ENCODE measurements at regions not wholly inside any gene's neighbourhood (a gene's known extent, or its start where the extent isn't known, plus 50 kb on each side); places are given as distances from the start of the nearest gene placed in this dataset.

DNA sequence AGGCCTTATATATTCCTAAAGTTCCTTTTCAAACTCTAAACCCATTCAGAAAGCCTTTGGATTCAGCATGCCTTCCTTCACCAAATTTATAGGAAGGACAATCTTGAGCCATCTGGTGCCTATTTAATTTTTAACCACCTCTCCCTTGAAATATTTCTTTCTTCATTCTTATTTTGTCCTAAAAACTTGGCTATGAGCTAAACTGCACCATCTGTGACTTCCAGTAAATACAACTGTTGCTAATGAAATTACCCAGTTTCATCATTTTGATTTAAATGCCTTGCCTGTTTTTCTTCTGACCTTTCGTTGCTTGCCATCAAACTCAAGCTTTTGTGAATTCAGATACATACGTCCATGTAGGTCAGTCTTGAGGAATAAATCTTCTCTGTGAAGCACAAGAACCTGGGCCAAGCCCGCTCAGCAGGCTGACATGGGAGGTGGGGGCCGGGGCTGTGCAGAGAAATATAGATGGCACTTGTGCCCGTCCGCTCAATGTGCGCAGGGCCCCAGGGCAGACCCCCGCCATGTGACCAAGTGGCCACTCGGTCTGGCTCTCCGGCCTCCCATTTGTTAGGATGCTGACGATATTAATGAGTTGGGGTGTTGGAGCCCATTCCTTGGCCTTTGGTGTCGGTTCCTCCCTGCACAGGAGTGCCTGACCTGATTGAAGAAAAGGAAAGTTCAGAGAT is 335.9 kb downstream of the VPS13C start:
- H3K9ac ChIP-seq (ENCODE audit: low read length): no peak overlapping the region
- no peaks in the 10 kb centered on the region for H3K79me2 ChIP-seq (ENCODE audit: low read length)
- no peak overlapping the region for H3K27ac ChIP-seq (ENCODE audit: low read length)
- no peaks in the 10 kb centered on the region for H4K20me1 ChIP-seq (ENCODE audit: insufficient read depth, low read length)
- peaks cover 14% of the 10 kb centered on the region for H3K27me3 ChIP-seq (ENCODE audit: low read depth, low read length)
- H3K36me3 ChIP-seq (replicated peaks; ENCODE audit: low read depth, low read length): no peaks in the 10 kb centered on the region
- H2AFZ ChIP-seq (ENCODE audit: low read depth, low read length): no peak overlapping the region
- no peak overlapping the region for H3K4me2 ChIP-seq (ENCODE audit: low read length)
- H3K4me1 ChIP-seq (ENCODE audit: low read length): no peaks in the 10 kb centered on the region
- no peak for TF ChIP-seq EZH2phosphoT487 (IDR thresholded peaks at IDR 0.05; ENCODE audit: low read depth)
- TF ChIP-seq, protein P1, sequence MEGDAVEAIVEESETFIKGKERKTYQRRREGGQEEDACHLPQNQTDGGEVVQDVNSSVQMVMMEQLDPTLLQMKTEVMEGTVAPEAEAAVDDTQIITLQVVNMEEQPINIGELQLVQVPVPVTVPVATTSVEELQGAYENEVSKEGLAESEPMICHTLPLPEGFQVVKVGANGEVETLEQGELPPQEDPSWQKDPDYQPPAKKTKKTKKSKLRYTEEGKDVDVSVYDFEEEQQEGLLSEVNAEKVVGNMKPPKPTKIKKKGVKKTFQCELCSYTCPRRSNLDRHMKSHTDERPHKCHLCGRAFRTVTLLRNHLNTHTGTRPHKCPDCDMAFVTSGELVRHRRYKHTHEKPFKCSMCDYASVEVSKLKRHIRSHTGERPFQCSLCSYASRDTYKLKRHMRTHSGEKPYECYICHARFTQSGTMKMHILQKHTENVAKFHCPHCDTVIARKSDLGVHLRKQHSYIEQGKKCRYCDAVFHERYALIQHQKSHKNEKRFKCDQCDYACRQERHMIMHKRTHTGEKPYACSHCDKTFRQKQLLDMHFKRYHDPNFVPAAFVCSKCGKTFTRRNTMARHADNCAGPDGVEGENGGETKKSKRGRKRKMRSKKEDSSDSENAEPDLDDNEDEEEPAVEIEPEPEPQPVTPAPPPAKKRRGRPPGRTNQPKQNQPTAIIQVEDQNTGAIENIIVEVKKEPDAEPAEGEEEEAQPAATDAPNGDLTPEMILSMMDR (IDR thresholded peaks at IDR 0.05; ENCODE audit: low read depth, low read length): no peak
- no peaks in the 10 kb centered on the region for H3K9me3 ChIP-seq (ENCODE audit: insufficient read depth, low read length)
- no peak overlapping the region for H3K4me3 ChIP-seq (ENCODE audit: low read length)

DNA sequence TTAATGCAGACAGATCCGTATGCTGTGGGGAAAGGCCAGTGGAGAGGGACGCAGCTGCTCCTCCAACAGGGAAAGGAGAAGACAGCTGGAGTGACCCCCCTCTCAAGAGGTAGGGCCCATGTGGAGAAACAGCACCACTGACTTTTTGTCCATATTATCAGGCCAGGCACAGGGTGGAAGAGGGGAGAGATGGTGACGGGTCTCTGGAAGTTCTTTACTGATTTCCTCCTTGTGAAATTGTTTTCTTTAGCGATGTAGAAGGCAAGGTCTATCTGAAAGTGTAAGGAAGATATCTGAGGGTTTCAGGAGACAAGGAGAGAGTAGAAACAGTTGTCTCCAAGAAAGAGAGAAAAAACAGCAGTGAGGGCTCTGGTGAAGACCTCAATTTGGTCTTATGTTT is 338.8 kb downstream of the VPS13C start:
- TF ChIP-seq, protein P1 (IDR thresholded peaks at IDR 0.05; ENCODE audit: low read depth, low read length): no peak
- TF ChIP-seq EZH2phosphoT487 (IDR thresholded peaks at IDR 0.05; ENCODE audit: low read depth): no peak
- Histone ChIP-seq H3K9ac (ENCODE audit: low read length) (no peak overlapping the region), H3K27me3 (ENCODE audit: low read depth, low read length) (peaks cover 21% of the 10 kb centered on the region), H3K4me3 (ENCODE audit: low read length) (no peak overlapping the region), H3K27ac (ENCODE audit: low read length) (no peak overlapping the region), H2AFZ (ENCODE audit: low read depth, low read length) (no peak overlapping the region), H3K36me3 (replicated peaks; ENCODE audit: low read depth, low read length) (no peaks in the 10 kb centered on the region), H4K20me1 (ENCODE audit: insufficient read depth, low read length) (no peaks in the 10 kb centered on the region), H3K4me1 (ENCODE audit: low read length) (no peaks in the 10 kb centered on the region), H3K9me3 (ENCODE audit: insufficient read depth, low read length) (no peaks in the 10 kb centered on the region), H3K4me2 (ENCODE audit: low read length) (no peak overlapping the region), H3K79me2 (ENCODE audit: low read length) (no peaks in the 10 kb centered on the region)

DNA sequence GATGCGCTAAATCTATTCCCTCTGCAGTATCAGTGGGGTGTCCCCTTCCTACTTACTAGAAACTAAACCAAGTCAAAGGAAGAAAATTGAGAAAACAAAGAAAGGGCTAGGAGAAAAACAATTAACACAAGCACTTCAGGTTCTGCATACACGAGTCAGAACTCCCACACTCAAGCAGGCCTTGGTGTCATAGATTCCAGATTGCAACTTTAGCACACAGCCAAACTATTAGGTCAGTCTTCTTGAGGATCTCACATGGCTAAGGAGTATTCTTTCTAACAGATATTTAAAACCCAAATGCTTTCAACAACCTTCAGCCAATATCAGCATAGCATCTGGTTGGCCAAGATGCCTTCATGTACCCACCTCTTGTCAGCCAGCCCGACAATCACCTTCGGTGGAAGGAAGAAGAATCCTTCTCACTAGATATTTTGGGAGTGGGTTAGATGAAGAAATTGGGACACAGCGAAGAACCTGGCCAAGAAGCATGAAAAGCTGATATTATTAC is 340.0 kb downstream of the VPS13C start:
- no peaks in the 10 kb centered on the region for H3K79me2 ChIP-seq (ENCODE audit: low read length)
- TF ChIP-seq, protein P1 (IDR thresholded peaks at IDR 0.05; ENCODE audit: low read depth, low read length): no peak
- no peak for TF ChIP-seq EZH2phosphoT487 (IDR thresholded peaks at IDR 0.05; ENCODE audit: low read depth)
- no peaks in the 10 kb centered on the region for H4K20me1 ChIP-seq (ENCODE audit: insufficient read depth, low read length)
- no peaks in the 10 kb centered on the region for H3K4me1 ChIP-seq (ENCODE audit: low read length)
- H2AFZ ChIP-seq (ENCODE audit: low read depth, low read length): no peak overlapping the region
- H3K4me3 ChIP-seq (ENCODE audit: low read length): no peak overlapping the region
- no peak overlapping the region for H3K9ac ChIP-seq (ENCODE audit: low read length)
- no peaks in the 10 kb centered on the region for H3K9me3 ChIP-seq (ENCODE audit: insufficient read depth, low read length)
- peaks cover 21% of the 10 kb centered on the region for H3K27me3 ChIP-seq (ENCODE audit: low read depth, low read length)
- H3K27ac ChIP-seq (ENCODE audit: low read length): no peak overlapping the region
- H3K36me3 ChIP-seq (replicated peaks; ENCODE audit: low read depth, low read length): no peaks in the 10 kb centered on the region
- no peak overlapping the region for H3K4me2 ChIP-seq (ENCODE audit: low read length)

DNA sequence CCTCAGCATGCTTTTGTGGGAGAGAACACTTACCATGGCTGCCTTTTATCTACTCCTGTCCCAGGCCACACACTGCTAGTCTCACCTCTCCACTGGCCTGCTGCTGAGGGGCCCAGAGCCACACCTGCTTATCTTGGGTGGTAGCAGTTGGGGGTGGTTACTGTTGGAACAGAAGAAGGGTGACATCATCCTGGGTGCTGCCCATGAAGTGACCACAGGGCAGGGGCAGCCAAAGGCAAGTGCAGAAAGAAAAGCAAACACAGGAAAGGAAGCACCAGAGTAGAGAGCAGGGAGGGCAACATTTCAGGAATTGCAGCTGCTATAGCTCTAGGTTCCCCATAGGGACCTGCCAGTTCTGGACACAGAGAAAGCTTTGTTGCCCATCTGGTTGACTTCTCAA is 345.2 kb downstream of the VPS13C start:
- H3K4me2 ChIP-seq (ENCODE audit: low read length): no peak overlapping the region
- H3K27ac ChIP-seq (ENCODE audit: low read length): no peak overlapping the region
- H3K9me3 ChIP-seq (ENCODE audit: insufficient read depth, low read length): no peaks in the 10 kb centered on the region
- no peaks in the 10 kb centered on the region for H4K20me1 ChIP-seq (ENCODE audit: insufficient read depth, low read length)
- TF ChIP-seq EZH2phosphoT487 (IDR thresholded peaks at IDR 0.05; ENCODE audit: low read depth): no peak
- TF ChIP-seq, protein P1 (IDR thresholded peaks at IDR 0.05; ENCODE audit: low read depth, low read length): no peak
- no peak overlapping the region for H2AFZ ChIP-seq (ENCODE audit: low read depth, low read length)
- no peak overlapping the region for H3K9ac ChIP-seq (ENCODE audit: low read length)
- no peak overlapping the region for H3K4me3 ChIP-seq (ENCODE audit: low read length)
- no peaks in the 10 kb centered on the region for H3K36me3 ChIP-seq (replicated peaks; ENCODE audit: low read depth, low read length)
- H3K4me1 ChIP-seq (ENCODE audit: low read length): no peaks in the 10 kb centered on the region
- H3K27me3 ChIP-seq (ENCODE audit: low read depth, low read length): peaks cover 13% of the 10 kb centered on the region
- H3K79me2 ChIP-seq (ENCODE audit: low read length): no peaks in the 10 kb centered on the region

All from OCI-LY3 (cell line).